HCT116 (cell line): ENCODE measurements at regions not wholly inside any gene's neighbourhood (a gene's known extent, or its start where the extent isn't known, plus 50 kb on each side); places are given as distances from the start of the nearest gene placed in this dataset.

Source experiments
- CTCF ChIP-seq, 3 experiments: fragments of 200-600 bp in 1 of 3; sonication (generic) in 1 of 3; IDR thresholded peaks in 2 of 3; conservative IDR thresholded peaks in 1 of 3; 2 replicates each; pipeline ENCODE4 v1.5.1; 2012 to 2017; ENCODE audit warnings: low read depth in 2 of 3, low read length in 2 of 3, antibody characterized with exemption in 1 of 3, borderline replicate concordance in 1 of 3, control low read depth in 1 of 3, mild to moderate bottlenecking in 1 of 3, mixed read lengths in 1 of 3, mixed run types in 1 of 3, moderate library complexity in 1 of 3; ENCODE audit not compliant: insufficient read depth in 1 of 3
- EZH2 ChIP-seq: fragments of 200-600 bp; sonication (generic); IDR thresholded peaks from 2 replicates; pipeline ENCODE4 v1.6.1; 2017; ENCODE audit warnings: antibody characterized with exemption, mixed run types
- POLR2A ChIP-seq: IDR thresholded peaks from 2 replicates; pipeline ENCODE4 v1.7.0; 2011; ENCODE audit warnings: borderline replicate concordance; ENCODE audit not compliant: insufficient read depth, insufficient read length; ENCODE audit errors: extremely low read depth
- SIN3A ChIP-seq: IDR thresholded peaks from 2 replicates; pipeline ENCODE4 v1.6.1; 2012; ENCODE audit warnings: low read depth
- TCF7L2 ChIP-seq: IDR thresholded peaks from 2 replicates; pipeline ENCODE4 v1.7.0; 2011; ENCODE audit warnings: borderline replicate concordance, inconsistent platforms; ENCODE audit not compliant: insufficient read depth, insufficient read length; ENCODE audit errors: extremely low read depth
- ZFX ChIP-seq: fragments of 450-650 bp; IDR thresholded peaks from 2 replicates; pipeline ENCODE4 v1.6.1; 2017

GRCh38 chr3:3447641-3448040 lies 268.1 kb upstream of the CRBN start:
- TF ChIP-seq TCF7L2 (no peak), EZH2 (no peak), CTCF (IDR thresholded peaks at IDR 0.05 in 2 of 3, conservative IDR thresholded peaks at IDR 0.05 in 1 of 3; ENCODE audit: borderline replicate concordance in 1 of 3, insufficient read depth in 1 of 3, low read depth in 2 of 3, low read length in 2 of 3) (no peak), SIN3A (no peak), ZFX (no peak), POLR2A (no peak)
